Trophoblast cell (in vitro differentiated cells and primary cell): ENCODE measurements at regions not wholly inside any gene's neighbourhood (a gene's known extent, or its start where the extent isn't known, plus 50 kb on each side); places are given as distances from the start of the nearest gene placed in this dataset.
A peak's percentile ranks its signal among the peaks of the same experiment; 100 is the strongest.

Source experiments
- DNase-seq, 2 donors: peaks; one replicate each; pipeline ENCODE4 v3.0.0-alpha.2; 2016
- H2AFZ ChIP-seq: 2 replicates; pipeline ENCODE4 v1.6.1; 2013; ENCODE audit warnings: low read length, moderate library complexity, mild to moderate bottlenecking; ENCODE audit not compliant: insufficient read depth, poor library complexity
- H2AK5ac ChIP-seq: 2 replicates; pipeline ENCODE4 v1.6.1; 2013; ENCODE audit warnings: mild to moderate bottlenecking, low read length
- H2BK120ac ChIP-seq: 2 replicates; pipeline ENCODE4 v1.6.1; 2013; ENCODE audit warnings: low read length, mild to moderate bottlenecking, moderate library complexity; ENCODE audit not compliant: insufficient read depth, poor library complexity
- H2BK12ac ChIP-seq: 2 replicates; pipeline ENCODE4 v1.6.1; 2013; ENCODE audit warnings: mild to moderate bottlenecking, low read length, moderate library complexity
- H2BK5ac ChIP-seq: 2 replicates; pipeline ENCODE4 v1.6.1; 2013; ENCODE audit warnings: low read length, low read depth, moderate library complexity, mild to moderate bottlenecking; ENCODE audit not compliant: poor library complexity
- H3K14ac ChIP-seq: 2 replicates; pipeline ENCODE4 v1.6.1; 2013; ENCODE audit warnings: mild to moderate bottlenecking, low read length
- H3K18ac ChIP-seq: 2 replicates; pipeline ENCODE4 v1.6.1; 2013; ENCODE audit warnings: mild to moderate bottlenecking, low read length
- H3K23ac ChIP-seq: 2 replicates; pipeline ENCODE4 v1.6.1; 2013; ENCODE audit warnings: low read length
- H3K27ac ChIP-seq: 2 replicates; pipeline ENCODE4 v1.5.1; 2013; ENCODE audit warnings: low read depth, mild to moderate bottlenecking, inconsistent platforms, low read length, moderate library complexity
- H3K27me3 ChIP-seq: 2 replicates; pipeline ENCODE4 v1.6.1; 2013; ENCODE audit warnings: inconsistent platforms, mild to moderate bottlenecking, low read length, moderate library complexity; ENCODE audit not compliant: insufficient read depth
- H3K36me3 ChIP-seq, 2 experiments: 1 replicate in 1 of 2; 2 replicates in 1 of 2; pipeline ENCODE4 v1.6.1; 2013; ENCODE audit warnings: low read length in 2 of 2, mild to moderate bottlenecking in 2 of 2, moderate library complexity in 1 of 2; ENCODE audit not compliant: insufficient read depth in 2 of 2, control insufficient read depth in 1 of 2
- H3K4ac ChIP-seq: 2 replicates; pipeline ENCODE4 v1.6.1; 2013; ENCODE audit warnings: low read depth, mild to moderate bottlenecking, low read length, moderate library complexity
- H3K4me1 ChIP-seq, 2 experiments: 1 replicate in 1 of 2; 2 replicates in 1 of 2; pipeline ENCODE4 v1.6.1; 2013; ENCODE audit warnings: low read length in 2 of 2, mild to moderate bottlenecking in 2 of 2, moderate library complexity in 1 of 2; ENCODE audit not compliant: insufficient read depth in 2 of 2, control insufficient read depth in 1 of 2
- H3K4me2 ChIP-seq: 2 replicates; pipeline ENCODE4 v1.6.1; 2013; ENCODE audit warnings: inconsistent platforms, mild to moderate bottlenecking, low read length, moderate library complexity
- H3K4me3 ChIP-seq: 2 replicates; pipeline ENCODE4 v1.5.1; 2013; ENCODE audit warnings: mild to moderate bottlenecking, low read depth, low read length, inconsistent platforms
- H3K79me1 ChIP-seq: one replicate; pipeline ENCODE4 v1.6.1; 2013; ENCODE audit warnings: low read length
- H3K79me2 ChIP-seq: 2 replicates; pipeline ENCODE4 v1.6.1; 2013; ENCODE audit warnings: low read length, mild to moderate bottlenecking; ENCODE audit not compliant: control insufficient read depth, insufficient read depth, poor library complexity
- H3K9ac ChIP-seq: 2 replicates; pipeline ENCODE4 v1.6.1; 2013; ENCODE audit warnings: mild to moderate bottlenecking, low read length
- H3K9me3 ChIP-seq: 2 replicates; pipeline ENCODE4 v1.6.1; 2013; ENCODE audit warnings: low read depth, mild to moderate bottlenecking, control low read depth, inconsistent platforms, low read length; ENCODE audit not compliant: insufficient read depth
- H4K12ac ChIP-seq: 2 replicates; pipeline ENCODE4 v1.6.1; 2013; ENCODE audit warnings: low read depth, mild to moderate bottlenecking, low read length, moderate library complexity
- H4K8ac ChIP-seq: 2 replicates; pipeline ENCODE4 v1.6.1; 2013; ENCODE audit warnings: low read depth, mild to moderate bottlenecking, low read length, moderate library complexity
- H4K91ac ChIP-seq: one replicate; pipeline ENCODE4 v1.6.1; 2013; ENCODE audit warnings: low read depth, mild to moderate bottlenecking, low read length, moderate library complexity
- WGBS: extraction: QIAGEN DNeasy Blood & Tissue Kit; methylation state at CpG from one replicate; pipeline ENCODE4 v1.1.7; 2013; ENCODE audit warnings: missing lambda C conversion rate; ENCODE audit not compliant: insufficient read length, insufficient coverage; ENCODE audit errors: extremely low coverage; 5-methylcytosine and 5-hydroxymethylcytosine counted together

GRCh38 chr2:122231296-122231695, 475.8 kb downstream of the TSN start:
- no peak overlapping the region for H2BK120ac ChIP-seq

GRCh38 chr2:122233372-122233771, 477.9 kb downstream of the TSN start:
- H3K23ac ChIP-seq, result no peak overlapping the region
- H3K4ac ChIP-seq, result no peak overlapping the region
- no peak overlapping the region for H3K4me3 ChIP-seq
- no peak overlapping the region for H2BK5ac ChIP-seq
- H2AFZ ChIP-seq, result no peak overlapping the region
- H3K27me3 ChIP-seq, result no peaks in the 10 kb centered on the region
- H3K9me3 ChIP-seq, result no peaks in the 10 kb centered on the region
- no peaks in the 10 kb centered on the region for H3K4me1 ChIP-seq
- H2BK12ac ChIP-seq, result no peak overlapping the region
- WGBS, result no CpG with 5 or more reads among the region's 1 CpG
- H3K18ac ChIP-seq, result no peak overlapping the region
- no peaks in the 10 kb centered on the region for H3K36me3 ChIP-seq
- no peak for DNase-seq
- H4K8ac ChIP-seq, result no peak overlapping the region
- no peaks in the 10 kb centered on the region for H3K79me2 ChIP-seq
- H3K9ac ChIP-seq, result no peak overlapping the region
- no peak overlapping the region for H3K4me2 ChIP-seq
- H4K12ac ChIP-seq, result no peak overlapping the region
- no peak overlapping the region for H2BK120ac ChIP-seq
- no peak overlapping the region for H3K27ac ChIP-seq
- no peak overlapping the region for H3K14ac ChIP-seq
- no peak overlapping the region for H4K91ac ChIP-seq
- H3K79me1 ChIP-seq, result no peaks in the 10 kb centered on the region
- no peak overlapping the region for H2AK5ac ChIP-seq

More at GRCh38 chr2:122231296-122231695, 475.8 kb downstream of the TSN start:
- Histone ChIP-seq H4K8ac (no peak overlapping the region), H3K4ac (no peak overlapping the region), H3K4me2 (no peak overlapping the region), H4K91ac (no peak overlapping the region), H4K12ac (no peak overlapping the region), H3K18ac (no peak overlapping the region), H3K9ac (no peak overlapping the region), H2AFZ (no peak overlapping the region), H2BK5ac (no peak overlapping the region), H3K23ac (no peak overlapping the region), H3K36me3 (no peaks in the 10 kb centered on the region), H3K79me2 (no peaks in the 10 kb centered on the region), H3K4me3 (no peak overlapping the region), H3K14ac (no peak overlapping the region), H3K4me1 (no peaks in the 10 kb centered on the region), H3K9me3 (peaks cover 1% of the 10 kb centered on the region), H2BK12ac (no peak overlapping the region), H2AK5ac (no peak overlapping the region), H3K79me1 (no peaks in the 10 kb centered on the region), H3K27ac (no peak overlapping the region), H3K27me3 (no peaks in the 10 kb centered on the region)
- no peak for DNase-seq
- WGBS, result no CpG with 5 or more reads among the region's 7 CpGs

- no peaks in the 10 kb centered on the region for H3K36me3 ChIP-seq
- H3K14ac ChIP-seq, result no peak overlapping the region
- no peak overlapping the region for H3K4ac ChIP-seq
- H3K4me2 ChIP-seq, result no peak overlapping the region
- no peaks in the 10 kb centered on the region for H3K4me1 ChIP-seq
- H3K23ac ChIP-seq, result no peak overlapping the region
- H2AK5ac ChIP-seq, result no peak overlapping the region
- DNase-seq, result peak; percentile 74 to 77
- no peak overlapping the region for H3K4me3 ChIP-seq
- H3K27ac ChIP-seq, result no peak overlapping the region
- H3K79me2 ChIP-seq, result no peaks in the 10 kb centered on the region
- H4K8ac ChIP-seq, result no peak overlapping the region
- no peaks in the 10 kb centered on the region for H3K27me3 ChIP-seq
- no peak overlapping the region for H4K12ac ChIP-seq
- no peak overlapping the region for H2BK120ac ChIP-seq
- no CpG with 5 or more reads among the region's 7 CpGs for WGBS
- no peak overlapping the region for H2BK5ac ChIP-seq
- no peaks in the 10 kb centered on the region for H3K9me3 ChIP-seq
- no peaks in the 10 kb centered on the region for H3K79me1 ChIP-seq
- no peak overlapping the region for H3K18ac ChIP-seq
- H2BK12ac ChIP-seq, result no peak overlapping the region
- no peak overlapping the region for H2AFZ ChIP-seq
- H4K91ac ChIP-seq, result no peak overlapping the region
- H3K9ac ChIP-seq, result no peak overlapping the region
Measured at GRCh38 chr2:122236152-122236874, 480.9 kb downstream of the TSN start.

- Histone ChIP-seq H3K4ac (no peak overlapping the region), H3K27me3 (no peaks in the 10 kb centered on the region), H2BK12ac (no peak overlapping the region), H2AK5ac (no peak overlapping the region), H3K23ac (no peak overlapping the region), H4K8ac (no peak overlapping the region), H4K91ac (no peak overlapping the region), H3K36me3 (no peaks in the 10 kb centered on the region), H2AFZ (no peak overlapping the region), H3K14ac (no peak overlapping the region), H3K4me2 (no peak overlapping the region), H3K4me3 (no peak overlapping the region), H3K9ac (peak overlapping the region; percentile 33), H2BK120ac (no peak overlapping the region), H3K4me1 (no peaks in the 10 kb centered on the region), H3K27ac (no peak overlapping the region), H3K79me2 (no peaks in the 10 kb centered on the region), H3K18ac (no peak overlapping the region), H2BK5ac (no peak overlapping the region), H4K12ac (no peak overlapping the region), H3K79me1 (no peaks in the 10 kb centered on the region), H3K9me3 (no peaks in the 10 kb centered on the region)
- DNase-seq, result no peak
- no CpG with 5 or more reads among the region's 2 CpGs for WGBS
Measured at GRCh38 chr2:122236925-122237324, 481.5 kb downstream of the TSN start.
